Nephron (organoid): ENCODE measurements at regions not wholly inside any gene's neighbourhood (a gene's known extent, or its start where the extent isn't known, plus 50 kb on each side); places are given as distances from the start of the nearest gene placed in this dataset.

Experiments used
- H3K27ac Mint-ChIP-seq, 3 experiments: 2 replicates each; pipeline ENCODE4 v1.8.0; 2020; ENCODE audit warnings: mixed read lengths in 3 of 3, mild to moderate bottlenecking in 2 of 3, moderate library complexity in 1 of 3
- H3K27me3 Mint-ChIP-seq: 2 replicates; pipeline ENCODE4 v1.8.0; 2021; ENCODE audit warnings: low read depth, mild to moderate bottlenecking, moderate library complexity, mixed read lengths
- H3K36me3 Mint-ChIP-seq: 2 replicates; pipeline ENCODE4 v1.8.0; 2020; ENCODE audit warnings: low read depth, mixed read lengths
- H3K4me1 Mint-ChIP-seq: 2 replicates; pipeline ENCODE4 v1.8.0; 2020; ENCODE audit warnings: mixed read lengths
- H3K4me3 Mint-ChIP-seq, 3 experiments: 2 replicates each; pipeline ENCODE4 v1.8.0; 2020; ENCODE audit warnings: mild to moderate bottlenecking in 3 of 3, mixed read lengths in 3 of 3, moderate library complexity in 2 of 3
- H3K9me3 Mint-ChIP-seq: 2 replicates; pipeline ENCODE4 v1.8.0; 2020; ENCODE audit warnings: mixed read lengths
- CTCF ChIP-seq, 3 experiments: fragments of 200-600 bp; sonication (generic); IDR thresholded peaks; one replicate each; pipeline ENCODE4 v1.5.0; 2021; ENCODE audit warnings: antibody characterized with exemption in 3 of 3; ENCODE audit not compliant: unreplicated experiment in 3 of 3

GRCh38 chr5:107325866-107326265 is 344.9 kb downstream of the EFNA5 start:
- no peak overlapping the region for H3K4me3 Mint-ChIP-seq
- no peaks in the 10 kb centered on the region for H3K9me3 Mint-ChIP-seq
- H3K27ac Mint-ChIP-seq = no peak overlapping the region
- H3K4me1 Mint-ChIP-seq = peaks cover 5% of the 10 kb centered on the region
- TF ChIP-seq CTCF (IDR thresholded peaks at IDR 0.05; ENCODE audit: unreplicated experiment in 3 of 3) = no peak
- H3K36me3 Mint-ChIP-seq = no peaks in the 10 kb centered on the region
- H3K27me3 Mint-ChIP-seq = no peaks in the 10 kb centered on the region

GRCh38 chr5:107324809-107325208 is 345.9 kb downstream of the EFNA5 start:
- peaks cover 8% of the 10 kb centered on the region for H3K4me1 Mint-ChIP-seq
- H3K27me3 Mint-ChIP-seq = no peaks in the 10 kb centered on the region
- H3K36me3 Mint-ChIP-seq = no peaks in the 10 kb centered on the region
- H3K9me3 Mint-ChIP-seq = no peaks in the 10 kb centered on the region
- no peak overlapping the region for H3K27ac Mint-ChIP-seq
- no peak overlapping the region for H3K4me3 Mint-ChIP-seq
- TF ChIP-seq CTCF (IDR thresholded peaks at IDR 0.05; ENCODE audit: unreplicated experiment in 3 of 3) = no peak

- no peak for TF ChIP-seq CTCF (IDR thresholded peaks at IDR 0.05; ENCODE audit: unreplicated experiment in 3 of 3)
- H3K27ac Mint-ChIP-seq = no peak overlapping the region
- no peaks in the 10 kb centered on the region for H3K27me3 Mint-ChIP-seq
- no peaks in the 10 kb centered on the region for H3K9me3 Mint-ChIP-seq
- no peak overlapping the region for H3K4me3 Mint-ChIP-seq
- H3K4me1 Mint-ChIP-seq = peaks cover 11% of the 10 kb centered on the region
- no peaks in the 10 kb centered on the region for H3K36me3 Mint-ChIP-seq
Measured at GRCh38 chr5:107324071-107324470, 346.7 kb downstream of the EFNA5 start.

- H3K9me3 Mint-ChIP-seq = no peaks in the 10 kb centered on the region
- no peaks in the 10 kb centered on the region for H3K27me3 Mint-ChIP-seq
- H3K36me3 Mint-ChIP-seq = no peaks in the 10 kb centered on the region
- peaks cover 11% of the 10 kb centered on the region for H3K4me1 Mint-ChIP-seq
- H3K27ac Mint-ChIP-seq = no peak overlapping the region
- no peak overlapping the region for H3K4me3 Mint-ChIP-seq
- no peak for TF ChIP-seq CTCF (IDR thresholded peaks at IDR 0.05; ENCODE audit: unreplicated experiment in 3 of 3)
Measured at GRCh38 chr5:107323536-107323935, 347.2 kb downstream of the EFNA5 start.

- H3K27ac Mint-ChIP-seq = peak overlapping the region in 2 of 3 experiments; percentile 30 to 33
- H3K36me3 Mint-ChIP-seq = no peaks in the 10 kb centered on the region
- no peaks in the 10 kb centered on the region for H3K9me3 Mint-ChIP-seq
- H3K27me3 Mint-ChIP-seq = no peaks in the 10 kb centered on the region
- peaks cover 11% of the 10 kb centered on the region for H3K4me1 Mint-ChIP-seq
- TF ChIP-seq CTCF (IDR thresholded peaks at IDR 0.05; ENCODE audit: unreplicated experiment in 3 of 3) = no peak
- no peak overlapping the region for H3K4me3 Mint-ChIP-seq
Measured at GRCh38 chr5:107322936-107323335, 347.8 kb downstream of the EFNA5 start.

GRCh38 chr5:107321906-107322305 is 348.8 kb downstream of the EFNA5 start:
- TF ChIP-seq CTCF (IDR thresholded peaks at IDR 0.05; ENCODE audit: unreplicated experiment in 3 of 3) = no peak
- no peak overlapping the region for H3K27ac Mint-ChIP-seq

More at GRCh38 chr5:107321906-107322305, 348.8 kb downstream of the EFNA5 start:
- H3K27me3 Mint-ChIP-seq = no peaks in the 10 kb centered on the region
- H3K4me3 Mint-ChIP-seq = no peak overlapping the region
- H3K9me3 Mint-ChIP-seq = no peaks in the 10 kb centered on the region
- H3K36me3 Mint-ChIP-seq = no peaks in the 10 kb centered on the region
- H3K4me1 Mint-ChIP-seq = peaks cover 11% of the 10 kb centered on the region
